Bone marrow (tissue), 2 donors: ENCODE measurements at regions not wholly inside any gene's neighbourhood (a gene's known extent, or its start where the extent isn't known, plus 50 kb on each side); places are given as distances from the start of the nearest gene placed in this dataset.
"Not testable (repeated sequence)": the region's sequence is repeated elsewhere in the genome, so short reads cannot be mapped to it uniquely, and the experiment has no call there.

Experiments
- DNase-seq, 2 donors: peaks; one replicate each; lab custom pipeline; 2025; lab: John Stamatoyannopoulos, UW

GRCh38 chr1:198809247-198809646 is 170.4 kb downstream of the PTPRC start:
- peak in 1 of 2 donors; percentile 12 for DNase-seq

GRCh38 chr1:198811449-198811848 is 172.6 kb downstream of the PTPRC start:
- no peak for DNase-seq

GRCh38 chr1:198823626-198824025 is 184.8 kb downstream of the PTPRC start:
- DNase-seq, result no peak

- no peak for DNase-seq
Measured at GRCh38 chr1:198825254-198825653, 186.4 kb downstream of the PTPRC start.

- no peak for DNase-seq
Measured at GRCh38 chr1:198829356-198829755, 190.5 kb downstream of the PTPRC start.

- no peak for DNase-seq
Measured at GRCh38 chr1:198829944-198830343, 191.1 kb downstream of the PTPRC start.

- no peak for DNase-seq
Measured at GRCh38 chr1:198830412-198830811, 191.6 kb downstream of the PTPRC start.

- no peak for DNase-seq
Measured at GRCh38 chr1:198833706-198834503, 195.1 kb downstream of the PTPRC start.

GRCh38 chr1:198837278-198838021 is 198.6 kb downstream of the PTPRC start:
- no peak for DNase-seq

- DNase-seq, result no peak
Measured at GRCh38 chr1:198838022-198838342, 199.1 kb downstream of the PTPRC start.

GRCh38 chr1:198841477-198841876 is 202.6 kb downstream of the PTPRC start:
- DNase-seq, result no peak

GRCh38 chr1:198842686-198843085 is 203.8 kb downstream of the PTPRC start:
- no peak for DNase-seq

- DNase-seq, result no peak
Measured at GRCh38 chr1:198845271-198845670, 206.4 kb downstream of the PTPRC start.

GRCh38 chr1:198845851-198846250 is 207.0 kb downstream of the PTPRC start:
- no peak for DNase-seq

GRCh38 chr1:198846556-198846955 is 207.7 kb downstream of the PTPRC start:
- no peak for DNase-seq

- DNase-seq, result no peak
Measured at GRCh38 chr1:198848206-198848605, 209.4 kb downstream of the PTPRC start.

GRCh38 chr1:198848649-198849048 is 209.8 kb downstream of the PTPRC start:
- no peak for DNase-seq

- no peak for DNase-seq
Measured at GRCh38 chr1:198849093-198849492, 210.3 kb downstream of the PTPRC start.

- no peak for DNase-seq
Measured at GRCh38 chr1:198850196-198850595, 211.4 kb downstream of the PTPRC start.

- not testable (repeated sequence) for DNase-seq
Measured at GRCh38 chr1:198850966-198851365, 212.1 kb downstream of the PTPRC start.

GRCh38 chr1:198856601-198857000 is 217.8 kb downstream of the PTPRC start:
- DNase-seq, result no peak

GRCh38 chr1:198858033-198858432 is 219.2 kb downstream of the PTPRC start:
- no peak for DNase-seq

- no peak for DNase-seq
Measured at GRCh38 chr1:198860371-198860770, 221.5 kb downstream of the PTPRC start.

GRCh38 chr1:198861636-198862035 is 222.8 kb downstream of the PTPRC start:
- no peak for DNase-seq
